Adrenal gland (tissue), 5 donors: ENCODE measurements at regions not wholly inside any gene's neighbourhood (a gene's known extent, or its start where the extent isn't known, plus 50 kb on each side); places are given as distances from the start of the nearest gene placed in this dataset.

Experiments used
- POLR2A ChIP-seq, 2 donors: fragments of 450-650 bp; IDR thresholded peaks; one replicate each; pipeline ENCODE4 v1.6.1; 2017; ENCODE audit warnings: antibody characterized with exemption in 2 of 2, mild to moderate bottlenecking in 2 of 2, moderate library complexity in 1 of 2
- TF ChIP-seq, protein P1 (sequence below), 6 experiments: fragments of 450-650 bp in 4 of 6; fragments of 200-600 bp in 2 of 6; sonication (generic) in 1 of 6; IDR thresholded peaks; 1 replicate in 5 of 6; 2 replicates in 1 of 6; pipeline versions ENCODE4 v1.5.1 to v1.8.0; 2016 to 2021; ENCODE audit warnings: antibody characterized with exemption in 6 of 6, mild to moderate bottlenecking in 2 of 6, moderate library complexity in 1 of 6
- donor health status: DM: no; HTN: no; CAD: no.

DNA sequence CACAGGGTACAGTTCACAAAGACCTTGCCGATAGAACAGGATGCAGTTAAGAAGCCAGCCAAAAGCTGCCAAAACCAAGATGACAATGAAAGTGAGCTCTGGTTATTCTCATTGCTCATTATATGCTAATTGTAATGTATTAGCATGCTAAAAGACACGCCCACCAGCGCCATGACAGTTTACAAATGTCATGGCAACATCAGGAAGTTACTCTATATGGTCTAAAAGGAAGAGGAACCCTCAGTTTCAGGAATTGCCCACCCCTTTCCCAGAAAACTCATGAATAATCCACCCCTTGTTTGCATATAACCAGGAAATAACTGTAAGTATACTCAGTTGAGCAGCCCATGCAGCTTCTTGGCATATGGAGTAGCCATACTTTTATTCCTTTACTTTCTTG lies 748.7 kb downstream of the QKI start:
- no peak for TF ChIP-seq POLR2A (IDR thresholded peaks at IDR 0.05)
- TF ChIP-seq, protein P1, sequence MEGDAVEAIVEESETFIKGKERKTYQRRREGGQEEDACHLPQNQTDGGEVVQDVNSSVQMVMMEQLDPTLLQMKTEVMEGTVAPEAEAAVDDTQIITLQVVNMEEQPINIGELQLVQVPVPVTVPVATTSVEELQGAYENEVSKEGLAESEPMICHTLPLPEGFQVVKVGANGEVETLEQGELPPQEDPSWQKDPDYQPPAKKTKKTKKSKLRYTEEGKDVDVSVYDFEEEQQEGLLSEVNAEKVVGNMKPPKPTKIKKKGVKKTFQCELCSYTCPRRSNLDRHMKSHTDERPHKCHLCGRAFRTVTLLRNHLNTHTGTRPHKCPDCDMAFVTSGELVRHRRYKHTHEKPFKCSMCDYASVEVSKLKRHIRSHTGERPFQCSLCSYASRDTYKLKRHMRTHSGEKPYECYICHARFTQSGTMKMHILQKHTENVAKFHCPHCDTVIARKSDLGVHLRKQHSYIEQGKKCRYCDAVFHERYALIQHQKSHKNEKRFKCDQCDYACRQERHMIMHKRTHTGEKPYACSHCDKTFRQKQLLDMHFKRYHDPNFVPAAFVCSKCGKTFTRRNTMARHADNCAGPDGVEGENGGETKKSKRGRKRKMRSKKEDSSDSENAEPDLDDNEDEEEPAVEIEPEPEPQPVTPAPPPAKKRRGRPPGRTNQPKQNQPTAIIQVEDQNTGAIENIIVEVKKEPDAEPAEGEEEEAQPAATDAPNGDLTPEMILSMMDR (IDR thresholded peaks at IDR 0.05), result no peak
